HCT116 (cell line): ENCODE measurements at regions not wholly inside any gene's neighbourhood (a gene's known extent, or its start where the extent isn't known, plus 50 kb on each side); places are given as distances from the start of the nearest gene placed in this dataset.
A peak's percentile ranks its signal among the peaks of the same experiment; 100 is the strongest.

Experiments used
- ATAC-seq: fragments of 200-7000 bp; cut with Tn5 transposase; 2 replicates; pipeline ENCODE4 v1.9.1; 2020; ENCODE audit warnings: mild to moderate bottlenecking, moderate library complexity
- BruUV-seq: library from RNA; stranded (reverse); fragments of 400-500 nt; replicated peaks from 2 replicates; lab custom pipeline; 2021; lab: Mats Ljungman, UMichigan
- CTCF ChIA-PET: fragments of 300-600 bp; sonication (Branson Sonifier 250); formaldehyde crosslinking; loops from one replicate; lab custom pipeline; 2021; ENCODE audit warnings: antibody characterized with exemption; lab: Charles Lee
- POLR2A ChIA-PET: fragments of 300-600, 350-600 bp; sonication (Branson Sonifier 250); formaldehyde crosslinking; loops from one replicate; lab custom pipeline; 2021; ENCODE audit warnings: antibody characterized with exemption; lab: Charles Lee
- RAD21 ChIA-PET, 2 experiments: fragments of 300-600 bp; sonication (Branson Sonifier 250); formaldehyde crosslinking; loops; one replicate each; lab custom pipeline; 2023; ENCODE audit warnings: low total read pairs in 2 of 2; ENCODE audit not compliant: uncharacterized antibody in 2 of 2, unreplicated experiment in 2 of 2, low non-redundant PET in 1 of 2; lab: Charles Lee
- DNase-seq: peaks from one replicate; pipeline ENCODE4 v3.0.0-alpha.2; 2010; ENCODE audit warnings: low read depth, low spot score
- H2AFZ ChIP-seq: fragments of 200-600 bp; shearing (Covaris generic), sonication (generic); 2 replicates; pipeline ENCODE4 v1.6.1; 2017; ENCODE audit warnings: low read depth, mixed run types, mixed read lengths, antibody characterized with exemption, low read length; ENCODE audit not compliant: poor library complexity, severe bottlenecking
- H3K27ac ChIP-seq: 2 replicates; pipeline ENCODE4 v1.5.1; 2012; ENCODE audit warnings: low read depth, low read length
- H3K27me3 ChIP-seq: fragments of 200-600 bp; sonication (generic); 2 replicates; pipeline ENCODE4 v1.6.1; 2016; ENCODE audit warnings: mixed run types, low read length, mixed read lengths; ENCODE audit not compliant: insufficient read depth
- H3K36me3 ChIP-seq, 2 experiments: fragments of 200-500 bp in 1 of 2; fragments of 200-600 bp in 1 of 2; sonication (Bioruptor generic) in 1 of 2; sonication (generic) in 1 of 2; 2 replicates each; pipeline versions ENCODE4 v1.5.1 to v1.6.1; 2014 to 2016; ENCODE audit warnings: low read length in 2 of 2, inconsistent platforms in 1 of 2, mixed read lengths in 1 of 2, mixed run types in 1 of 2; ENCODE audit not compliant: insufficient read depth in 2 of 2, control insufficient read depth in 1 of 2
- H3K4me1 ChIP-seq, 2 experiments: fragments of 200-600 bp in 1 of 2; sonication (generic) in 1 of 2; 2 replicates each; pipeline versions ENCODE4 v1.5.1 to v1.6.1; 2012 to 2017; ENCODE audit warnings: low read length in 2 of 2, inconsistent platforms in 1 of 2, mild to moderate bottlenecking in 1 of 2, mixed read lengths in 1 of 2, mixed run types in 1 of 2, moderate library complexity in 1 of 2; ENCODE audit not compliant: insufficient read depth in 2 of 2, control insufficient read depth in 1 of 2
- H3K4me2 ChIP-seq: fragments of 200-600 bp; sonication (generic); 2 replicates; pipeline ENCODE4 v1.6.1; 2017; ENCODE audit warnings: mixed run types, low read length, mixed read lengths
- H3K4me3 ChIP-seq, 2 experiments: fragments of 200-600 bp in 1 of 2; sonication (generic) in 1 of 2; replicated peaks in 1 of 2; 2 replicates each; pipeline ENCODE4 v1.5.1; 2011 to 2016; ENCODE audit warnings: low read length in 2 of 2, control low read depth in 1 of 2, low read depth in 1 of 2, mild to moderate bottlenecking in 1 of 2, mixed read lengths in 1 of 2, mixed run types in 1 of 2
- H3K79me2 ChIP-seq: fragments of 200-600 bp; sonication (generic); 2 replicates; pipeline ENCODE4 v1.6.1; 2017; ENCODE audit warnings: mild to moderate bottlenecking, mixed run types, low read length, moderate library complexity, mixed read lengths; ENCODE audit not compliant: insufficient read depth
- H3K9ac ChIP-seq: fragments of 200-600 bp; sonication (generic); 2 replicates; pipeline ENCODE4 v1.6.1; 2016; ENCODE audit warnings: low read length, mixed read lengths
- H3K9me2 ChIP-seq: fragments of 200-600 bp; sonication (generic), shearing (Covaris generic); 2 replicates; pipeline ENCODE4 v1.6.1; 2017; ENCODE audit warnings: mixed run types, mild to moderate bottlenecking, moderate library complexity; ENCODE audit not compliant: insufficient read depth
- H3K9me3 ChIP-seq, 2 experiments: fragments of 200-500 bp in 1 of 2; fragments of 200-600 bp in 1 of 2; sonication (Bioruptor generic) in 1 of 2; sonication (generic) in 1 of 2; 2 replicates each; pipeline ENCODE4 v1.6.1; 2014 to 2017; ENCODE audit warnings: low read length in 2 of 2, mixed read lengths in 2 of 2, inconsistent platforms in 1 of 2, low read depth in 1 of 2, mild to moderate bottlenecking in 1 of 2, mixed run types in 1 of 2, moderate library complexity in 1 of 2; ENCODE audit not compliant: control insufficient read depth in 1 of 2, insufficient read depth in 1 of 2
- H4K20me1 ChIP-seq: fragments of 200-600 bp; sonication (generic), shearing (Covaris generic); 2 replicates; pipeline ENCODE4 v1.6.1; 2017; ENCODE audit warnings: mixed run types, mild to moderate bottlenecking, moderate library complexity; ENCODE audit not compliant: insufficient read depth
- CBX3 ChIP-seq: IDR thresholded peaks from 2 replicates; pipeline ENCODE4 v1.6.1; 2012; ENCODE audit warnings: low read depth
- CEBPB ChIP-seq: IDR thresholded peaks from 2 replicates; pipeline ENCODE4 v1.6.1; 2012; ENCODE audit warnings: low read depth
- ELF1 ChIP-seq: IDR thresholded peaks from 2 replicates; pipeline ENCODE4 v1.6.1; 2012; ENCODE audit warnings: low read depth, borderline replicate concordance
- EZH2phosphoT487 ChIP-seq: fragments of 200-600 bp; IDR thresholded peaks from 2 replicates; pipeline ENCODE4 v1.6.1; 2018; ENCODE audit warnings: antibody characterized with exemption, borderline replicate concordance
- RAD21 ChIP-seq: IDR thresholded peaks from 2 replicates; pipeline ENCODE4 v1.6.1; 2012; ENCODE audit warnings: low read depth, mild to moderate bottlenecking
- SRF ChIP-seq: IDR thresholded peaks from 2 replicates; pipeline ENCODE4 v1.6.1; 2012; ENCODE audit warnings: low read depth
- intact Hi-C: fragments of 100-400 bp; cut with micrococcal nuclease; formaldehyde crosslinking; loops from 2 replicates; pipeline ENCODE4 v1.10.0; 2022
- TF ChIP-seq, protein P1 (sequence below): IDR thresholded peaks from 2 replicates; pipeline ENCODE4 v1.6.1; 2012; ENCODE audit warnings: low read depth
- TF ChIP-seq, protein P2 (sequence below), 3 experiments: fragments of 200-600 bp in 1 of 3; sonication (generic) in 1 of 3; IDR thresholded peaks in 2 of 3; conservative IDR thresholded peaks in 1 of 3; 2 replicates each; pipeline ENCODE4 v1.5.1; 2012 to 2017; ENCODE audit warnings: low read depth in 2 of 3, low read length in 2 of 3, antibody characterized with exemption in 1 of 3, borderline replicate concordance in 1 of 3, control low read depth in 1 of 3, mild to moderate bottlenecking in 1 of 3, mixed read lengths in 1 of 3, mixed run types in 1 of 3, moderate library complexity in 1 of 3; ENCODE audit not compliant: insufficient read depth in 1 of 3

DNA sequence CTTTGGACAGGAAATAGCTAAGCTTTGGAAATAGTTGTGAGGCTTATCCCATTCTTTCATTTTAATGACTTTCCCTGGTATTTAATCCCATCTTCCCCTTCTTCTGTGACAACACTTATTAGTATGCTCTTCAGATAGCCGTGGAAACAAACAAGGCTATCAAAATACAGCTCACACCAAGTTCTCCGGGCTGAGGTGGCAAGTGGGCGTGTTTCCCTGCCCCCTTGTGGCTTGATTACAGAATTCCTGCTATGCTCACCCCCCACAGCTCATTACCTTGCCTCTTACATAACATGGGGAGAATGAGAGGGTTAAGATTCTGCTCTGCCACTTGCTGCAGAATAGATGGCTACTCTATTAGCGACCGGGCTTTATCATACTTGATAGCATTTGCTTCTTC is 437.1 kb upstream of the TLE4 start:
- RAD21 ChIA-PET = no interaction called here
- peak overlapping the region; percentile 13 for H2AFZ ChIP-seq
- no peaks in the 10 kb centered on the region for H3K9me3 ChIP-seq
- no peaks in the 10 kb centered on the region for H4K20me1 ChIP-seq
- POLR2A ChIA-PET = no interaction called here
- ATAC-seq = peak; percentile 73
- H3K36me3 ChIP-seq = no peaks in the 10 kb centered on the region
- H3K4me2 ChIP-seq = no peak overlapping the region
- no peaks in the 10 kb centered on the region for H3K9me2 ChIP-seq
- H3K27me3 ChIP-seq = no peaks in the 10 kb centered on the region
- TF ChIP-seq RAD21 = peak; percentile 6; the same call in 1 of the 2 replicates
- TF ChIP-seq, protein P1, sequence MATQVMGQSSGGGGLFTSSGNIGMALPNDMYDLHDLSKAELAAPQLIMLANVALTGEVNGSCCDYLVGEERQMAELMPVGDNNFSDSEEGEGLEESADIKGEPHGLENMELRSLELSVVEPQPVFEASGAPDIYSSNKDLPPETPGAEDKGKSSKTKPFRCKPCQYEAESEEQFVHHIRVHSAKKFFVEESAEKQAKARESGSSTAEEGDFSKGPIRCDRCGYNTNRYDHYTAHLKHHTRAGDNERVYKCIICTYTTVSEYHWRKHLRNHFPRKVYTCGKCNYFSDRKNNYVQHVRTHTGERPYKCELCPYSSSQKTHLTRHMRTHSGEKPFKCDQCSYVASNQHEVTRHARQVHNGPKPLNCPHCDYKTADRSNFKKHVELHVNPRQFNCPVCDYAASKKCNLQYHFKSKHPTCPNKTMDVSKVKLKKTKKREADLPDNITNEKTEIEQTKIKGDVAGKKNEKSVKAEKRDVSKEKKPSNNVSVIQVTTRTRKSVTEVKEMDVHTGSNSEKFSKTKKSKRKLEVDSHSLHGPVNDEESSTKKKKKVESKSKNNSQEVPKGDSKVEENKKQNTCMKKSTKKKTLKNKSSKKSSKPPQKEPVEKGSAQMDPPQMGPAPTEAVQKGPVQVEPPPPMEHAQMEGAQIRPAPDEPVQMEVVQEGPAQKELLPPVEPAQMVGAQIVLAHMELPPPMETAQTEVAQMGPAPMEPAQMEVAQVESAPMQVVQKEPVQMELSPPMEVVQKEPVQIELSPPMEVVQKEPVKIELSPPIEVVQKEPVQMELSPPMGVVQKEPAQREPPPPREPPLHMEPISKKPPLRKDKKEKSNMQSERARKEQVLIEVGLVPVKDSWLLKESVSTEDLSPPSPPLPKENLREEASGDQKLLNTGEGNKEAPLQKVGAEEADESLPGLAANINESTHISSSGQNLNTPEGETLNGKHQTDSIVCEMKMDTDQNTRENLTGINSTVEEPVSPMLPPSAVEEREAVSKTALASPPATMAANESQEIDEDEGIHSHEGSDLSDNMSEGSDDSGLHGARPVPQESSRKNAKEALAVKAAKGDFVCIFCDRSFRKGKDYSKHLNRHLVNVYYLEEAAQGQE = no peak
- no peak for TF ChIP-seq EZH2phosphoT487
- TF ChIP-seq CBX3 = no peak
- TF ChIP-seq, protein P2, sequence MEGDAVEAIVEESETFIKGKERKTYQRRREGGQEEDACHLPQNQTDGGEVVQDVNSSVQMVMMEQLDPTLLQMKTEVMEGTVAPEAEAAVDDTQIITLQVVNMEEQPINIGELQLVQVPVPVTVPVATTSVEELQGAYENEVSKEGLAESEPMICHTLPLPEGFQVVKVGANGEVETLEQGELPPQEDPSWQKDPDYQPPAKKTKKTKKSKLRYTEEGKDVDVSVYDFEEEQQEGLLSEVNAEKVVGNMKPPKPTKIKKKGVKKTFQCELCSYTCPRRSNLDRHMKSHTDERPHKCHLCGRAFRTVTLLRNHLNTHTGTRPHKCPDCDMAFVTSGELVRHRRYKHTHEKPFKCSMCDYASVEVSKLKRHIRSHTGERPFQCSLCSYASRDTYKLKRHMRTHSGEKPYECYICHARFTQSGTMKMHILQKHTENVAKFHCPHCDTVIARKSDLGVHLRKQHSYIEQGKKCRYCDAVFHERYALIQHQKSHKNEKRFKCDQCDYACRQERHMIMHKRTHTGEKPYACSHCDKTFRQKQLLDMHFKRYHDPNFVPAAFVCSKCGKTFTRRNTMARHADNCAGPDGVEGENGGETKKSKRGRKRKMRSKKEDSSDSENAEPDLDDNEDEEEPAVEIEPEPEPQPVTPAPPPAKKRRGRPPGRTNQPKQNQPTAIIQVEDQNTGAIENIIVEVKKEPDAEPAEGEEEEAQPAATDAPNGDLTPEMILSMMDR (IDR thresholded peaks at IDR 0.05 in 2 of 3, conservative IDR thresholded peaks at IDR 0.05 in 1 of 3; ENCODE audit: borderline replicate concordance in 1 of 3, insufficient read depth in 1 of 3, low read depth in 2 of 3, low read length in 2 of 3) = peak in 2 of 3 experiments; percentile 34 to 41; a peak in 2 of 6 replicates
- TF ChIP-seq CEBPB = no peak
- TF ChIP-seq ELF1 = no peak
- no peak for TF ChIP-seq SRF
- TF ChIP-seq, all 23 proteins: peak for 2
- no TSS peak for BruUV-seq
- intact Hi-C loops = loop anchor here (5.0 kb wide), 2 partner anchors 532 to 697 kb away; no protein-coding TSS in a partner anchor
- no peak overlapping the region for H3K4me3 ChIP-seq
- H3K27ac ChIP-seq = no peak overlapping the region
- no peaks in the 10 kb centered on the region for H3K79me2 ChIP-seq
- CTCF ChIA-PET = interaction anchor here (1.1 kb wide), 1 partner anchor 120 kb away, joined by 3 read pairs; no protein-coding TSS in a partner anchor
- 0 out of 4 replicates have a peak, but pooled peaks cover 0 to 2% of the 10 kb centered on the region in 2 experiments for H3K4me1 ChIP-seq
- DNase-seq = peak; percentile 12
- H3K9ac ChIP-seq = no peak overlapping the region
